NCI-H226 (cell line): ENCODE measurements at regions not wholly inside any gene's neighbourhood (a gene's known extent, or its start where the extent isn't known, plus 50 kb on each side); places are given as distances from the start of the nearest gene placed in this dataset.

Source experiments
- DNase-seq: peaks from one replicate; pipeline ENCODE4 v3.0.0-alpha.2; 2015

- DNase-seq: peak; percentile 32
Observed at GRCh38 chr2:41414486-41415230, 633.2 kb upstream of the PKDCC start.

DNA sequence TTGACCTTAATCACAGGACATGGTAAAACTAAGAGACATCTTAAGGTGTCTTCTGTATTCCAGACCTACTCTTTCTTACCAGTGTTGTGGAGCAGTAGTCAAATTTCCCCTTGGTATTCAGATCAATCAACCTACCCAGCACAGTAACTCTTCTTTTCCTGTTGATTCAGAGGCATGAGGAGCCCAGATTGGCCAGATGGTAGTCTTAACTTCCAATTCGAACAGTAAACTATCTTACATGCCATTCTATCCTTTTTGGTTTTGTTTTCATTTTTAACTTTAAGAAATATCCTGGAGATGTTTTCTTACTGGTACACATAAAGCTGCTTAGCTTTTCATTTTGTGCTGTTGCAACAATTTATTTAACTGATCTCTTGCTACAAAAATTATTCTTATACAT, 630.3 kb upstream of the PKDCC start:
- DNase-seq: no peak

DNA sequence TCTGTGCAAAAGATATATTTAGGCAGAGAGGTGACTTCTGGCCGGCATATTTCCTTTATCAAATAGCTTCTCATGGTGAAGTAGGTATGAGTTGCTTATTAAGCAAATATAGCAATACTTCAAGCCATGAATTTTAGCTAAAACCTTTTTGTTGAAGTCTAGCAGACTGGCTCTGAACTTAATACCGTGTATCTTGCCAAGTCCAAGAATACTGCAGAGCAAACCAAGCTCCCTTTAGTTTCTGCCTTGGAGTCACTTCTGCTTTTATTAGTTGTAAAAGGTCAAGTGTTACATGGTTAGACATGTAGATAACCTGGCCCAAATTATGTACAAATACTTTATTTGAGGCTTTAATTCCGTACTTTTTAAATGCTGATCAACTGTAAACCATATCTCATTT, 627.6 kb upstream of the PKDCC start:
- no peak for DNase-seq

DNA sequence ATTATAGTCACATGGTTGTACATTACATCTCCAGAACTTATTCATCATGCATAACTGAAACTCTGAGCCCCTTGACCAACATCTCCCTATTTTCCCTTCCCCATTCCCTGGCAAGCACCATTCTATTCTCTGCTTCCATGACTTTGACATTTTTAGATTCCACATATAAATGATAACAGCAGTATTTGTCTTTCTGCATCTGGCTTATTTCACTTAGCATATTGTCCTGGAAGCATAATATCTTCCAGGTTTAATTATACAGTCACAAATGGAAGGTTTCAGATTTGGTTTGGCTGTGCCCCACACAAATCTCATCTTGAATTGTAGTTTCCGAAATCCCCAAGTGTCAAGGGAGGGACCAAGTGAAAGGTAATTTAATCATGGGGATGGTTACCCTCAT, 626.9 kb upstream of the PKDCC start:
- no peak for DNase-seq

GRCh38 chr2:41431756-41432155, 616.1 kb upstream of the PKDCC start:
- DNase-seq: no peak

DNA sequence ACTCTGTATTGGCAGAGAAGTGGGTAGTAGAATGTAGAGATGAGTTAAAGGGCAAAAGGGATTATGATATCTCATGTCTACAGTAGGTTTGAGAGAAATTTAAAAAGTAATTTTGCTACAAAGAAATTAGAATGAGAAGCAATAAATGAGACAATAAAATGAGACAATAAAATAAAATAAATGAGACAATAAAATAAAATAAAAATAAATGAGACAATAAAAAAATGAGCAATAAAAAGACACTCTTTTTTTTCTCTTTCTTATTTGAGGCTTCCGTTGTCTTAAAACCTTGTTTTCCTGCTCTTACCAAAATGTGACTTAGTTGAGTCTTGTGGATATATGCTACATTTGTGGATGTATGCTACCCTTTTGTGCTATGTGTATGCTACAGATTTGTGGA, 615.4 kb upstream of the PKDCC start:
- DNase-seq: no peak

DNA sequence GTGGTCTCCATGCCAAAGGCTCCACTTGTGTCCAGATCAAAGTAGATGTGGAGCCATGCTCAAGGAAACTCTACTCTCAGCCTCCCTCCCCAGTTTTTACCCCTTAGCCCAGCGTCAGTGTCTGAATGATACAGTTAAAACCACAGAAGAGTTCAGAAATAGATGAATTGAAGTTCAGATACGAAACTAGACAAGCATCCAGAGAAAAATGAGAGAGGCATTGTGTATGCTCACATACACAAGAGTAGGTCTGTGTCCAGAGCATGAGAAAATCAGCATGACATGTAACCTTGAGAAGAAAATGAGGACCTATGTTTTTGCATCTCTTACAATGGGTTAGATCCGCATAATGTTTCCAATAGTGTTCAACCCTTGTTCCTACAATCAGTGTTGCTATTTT, 612.8 kb upstream of the PKDCC start:
- DNase-seq: no peak

GRCh38 chr2:41441958-41442357, 605.9 kb upstream of the PKDCC start:
- DNase-seq: no peak

DNA sequence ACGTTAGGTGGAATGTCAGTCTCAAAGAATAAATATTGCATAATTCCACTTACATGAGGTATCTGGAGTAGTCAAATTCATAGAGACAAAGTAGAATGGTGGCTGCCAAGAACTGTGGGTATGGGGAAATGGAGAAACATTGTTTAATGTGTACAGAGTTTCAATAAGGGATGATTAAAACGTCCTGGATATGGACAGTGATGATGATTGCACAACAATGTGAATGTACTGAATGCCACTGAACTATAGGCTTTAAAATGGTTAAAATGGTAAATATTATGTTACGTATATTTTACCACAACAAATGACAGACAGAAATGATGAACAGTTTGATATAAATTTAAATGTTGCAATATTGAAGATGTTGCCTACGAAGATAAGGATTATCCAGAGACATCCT, 602.0 kb upstream of the PKDCC start:
- DNase-seq: no peak

DNA sequence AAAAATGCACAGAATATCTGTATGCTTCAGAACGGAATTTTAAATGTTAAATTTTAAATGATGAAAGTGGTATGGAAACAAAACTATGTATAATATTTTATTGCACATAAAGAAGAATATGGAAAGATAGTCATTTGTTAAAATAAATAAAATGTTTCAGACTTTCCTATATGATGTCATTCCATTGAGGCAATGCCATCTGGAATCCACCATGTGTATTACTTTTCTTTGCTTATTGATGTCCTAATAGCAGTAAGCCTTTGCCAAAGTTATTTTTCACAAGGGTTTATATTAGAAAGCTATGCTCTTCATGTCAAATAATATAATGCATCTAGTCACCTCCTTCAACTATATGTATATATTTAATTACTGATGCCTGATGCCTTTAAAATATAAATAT, 601.6 kb upstream of the PKDCC start:
- no peak for DNase-seq

- DNase-seq: no peak
Observed at GRCh38 chr2:41448221-41448620, 599.6 kb upstream of the PKDCC start.

- no peak for DNase-seq
Observed at GRCh38 chr2:41457026-41457425, 590.8 kb upstream of the PKDCC start.

DNA sequence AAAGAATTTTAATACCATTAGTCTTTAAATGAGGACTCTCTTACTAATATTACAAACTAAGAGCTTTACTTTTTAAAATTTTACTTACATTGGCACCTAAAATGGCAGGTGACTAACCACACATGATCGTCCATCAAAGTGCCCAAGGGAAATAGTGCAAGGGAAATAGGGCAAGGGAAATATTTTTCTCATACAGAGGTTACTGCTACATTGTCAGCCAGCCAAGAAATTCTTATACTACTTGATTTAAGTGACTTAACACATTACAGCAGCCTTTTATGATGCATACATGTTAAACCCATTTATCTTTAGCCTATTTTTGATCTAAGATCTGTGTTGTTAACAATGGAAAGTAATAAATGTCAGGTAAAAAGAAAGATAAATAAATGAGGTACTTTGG, 587.2 kb upstream of the PKDCC start:
- DNase-seq: no peak

GRCh38 chr2:41464395-41464794, 583.4 kb upstream of the PKDCC start:
- no peak for DNase-seq

- no peak for DNase-seq
Observed at GRCh38 chr2:41475959-41476358, 571.9 kb upstream of the PKDCC start.

DNA sequence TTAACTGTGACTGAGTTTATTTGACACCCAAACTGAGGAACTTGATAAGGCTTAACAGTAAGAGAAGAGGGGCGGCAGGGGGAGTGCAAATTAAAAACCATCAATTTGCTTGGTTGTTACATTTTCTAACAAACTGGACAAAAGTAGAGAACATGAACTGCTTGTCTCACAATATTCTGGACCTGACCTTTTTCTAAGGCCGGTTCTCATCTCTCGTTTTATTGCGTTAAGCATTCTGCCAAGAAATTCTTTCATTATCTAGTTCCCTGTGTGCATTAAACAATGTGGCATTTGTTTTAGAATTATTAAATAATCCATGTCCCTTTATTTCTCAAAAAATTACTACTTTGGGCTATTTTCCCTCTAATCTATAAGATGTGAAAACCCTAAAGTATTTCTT, 565.2 kb upstream of the PKDCC start:
- DNase-seq: no peak

- no peak for DNase-seq
Observed at GRCh38 chr2:41483226-41483625, 564.6 kb upstream of the PKDCC start.

DNA sequence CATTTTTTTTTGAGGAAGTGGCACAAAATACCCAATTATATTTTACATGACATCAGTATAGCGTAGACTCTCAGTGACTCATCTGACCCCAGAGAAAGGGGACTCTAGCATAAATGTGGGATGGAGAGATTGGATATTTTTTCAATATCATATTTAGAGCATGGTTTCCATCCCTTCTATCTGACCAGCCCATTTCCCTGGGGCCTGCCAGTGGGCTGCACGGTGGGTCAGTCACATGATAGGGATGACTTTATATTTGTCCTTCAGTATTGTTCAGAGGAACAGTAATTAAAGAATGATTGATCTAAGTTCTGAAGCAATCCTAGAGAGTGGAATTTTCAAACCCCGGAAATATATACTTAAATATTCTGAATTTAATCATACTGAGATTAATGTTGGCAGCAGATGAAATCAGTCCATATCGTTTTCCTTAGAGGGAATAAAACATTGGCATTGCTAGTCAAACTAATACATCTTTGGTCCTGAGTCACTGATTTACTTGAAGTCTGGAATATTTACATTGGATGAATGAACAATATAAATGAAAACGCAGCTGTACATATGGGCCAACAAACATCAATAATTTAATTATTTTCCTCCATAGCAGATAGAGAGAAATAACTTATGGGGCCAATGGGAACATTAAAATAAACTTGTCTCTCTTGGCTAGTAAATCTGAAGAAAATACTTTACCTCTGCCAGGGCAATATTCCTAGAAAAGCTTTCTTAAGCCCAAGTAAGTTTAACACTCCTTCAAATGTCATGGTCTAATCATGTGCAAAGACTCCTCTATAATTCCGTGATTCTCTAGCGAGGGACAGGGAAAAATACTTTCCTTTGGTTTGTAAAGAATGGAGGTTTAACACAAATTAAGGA, 563.6 kb upstream of the PKDCC start:
- no peak for DNase-seq

- DNase-seq: no peak
Observed at GRCh38 chr2:41484858-41485234, 563.0 kb upstream of the PKDCC start.

- DNase-seq: no peak
Observed at GRCh38 chr2:41486948-41487347, 560.9 kb upstream of the PKDCC start.

DNA sequence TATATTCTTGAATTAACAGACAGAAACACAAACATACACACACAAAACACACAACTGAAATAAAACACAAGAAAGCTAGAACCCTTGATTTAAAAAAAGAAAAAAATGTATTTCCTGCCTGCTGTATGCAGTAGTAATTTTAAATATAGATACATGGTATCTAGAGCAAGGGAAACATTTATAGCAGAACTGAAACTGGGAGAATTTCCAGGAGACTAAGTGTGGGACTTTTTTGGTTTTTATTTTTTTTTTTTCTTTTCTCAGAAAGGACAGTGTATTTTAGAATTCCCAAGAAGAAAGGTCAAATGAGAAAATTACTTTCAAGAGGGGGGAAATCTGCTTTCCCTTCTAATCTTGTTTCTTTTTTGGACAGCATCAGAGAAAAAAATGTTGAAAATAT, 558.9 kb upstream of the PKDCC start:
- DNase-seq: no peak

DNA sequence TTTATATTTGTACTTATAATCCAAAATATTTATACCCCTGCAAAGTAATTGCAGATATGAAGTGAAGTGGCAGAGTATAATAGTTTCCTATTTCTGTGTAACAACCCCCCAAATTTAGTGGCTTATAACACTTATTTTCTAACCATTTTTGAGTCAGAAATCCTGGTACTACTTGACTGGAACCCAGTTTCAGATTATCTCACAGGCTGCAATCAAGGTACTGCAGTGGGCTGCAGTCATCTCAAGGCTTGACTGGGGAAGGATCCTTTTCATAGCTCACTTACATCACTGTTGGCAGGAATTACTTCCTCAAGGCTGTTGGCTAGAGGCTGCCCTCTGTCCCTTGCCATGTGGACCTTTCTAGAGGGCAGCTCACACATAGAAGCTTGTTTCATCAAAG, 558.2 kb upstream of the PKDCC start:
- DNase-seq: no peak

GRCh38 chr2:41495050-41495449, 552.8 kb upstream of the PKDCC start:
- no peak for DNase-seq

GRCh38 chr2:41496908-41497307, 550.9 kb upstream of the PKDCC start:
- no peak for DNase-seq

- no peak for DNase-seq
Observed at GRCh38 chr2:41498781-41499180, 549.0 kb upstream of the PKDCC start.
